Activated CD8-positive, alpha-beta memory T cell treated with anti-CD3 and anti-CD28 coated beads, Interleukin-2, amount 50 U/mL, for 48 hours (primary cell): ENCODE measurements at regions not wholly inside any gene's neighbourhood (a gene's known extent, or its start where the extent isn't known, plus 50 kb on each side); places are given as distances from the start of the nearest gene placed in this dataset.

Source experiments
- DNase-seq: peaks from one replicate; pipeline ENCODE4 v3.0.0-alpha.2; 2020

- peak; percentile 13 for DNase-seq
Measured at GRCh38 chr11:134583397-134583990, 171.5 kb upstream of the B3GAT1 start.

GRCh38 chr11:134582770-134583095 lies 170.7 kb upstream of the B3GAT1 start:
- peak; percentile 34 for DNase-seq

GRCh38 chr11:134581966-134582769 lies 170.1 kb upstream of the B3GAT1 start:
- DNase-seq, result peak; percentile 32

GRCh38 chr11:134581121-134581626 lies 169.1 kb upstream of the B3GAT1 start:
- peak; percentile 23 for DNase-seq

GRCh38 chr11:134580610-134580975 lies 168.6 kb upstream of the B3GAT1 start:
- peak; percentile 30 for DNase-seq

GRCh38 chr11:134579724-134580609 lies 167.9 kb upstream of the B3GAT1 start:
- DNase-seq, result peak; percentile 35

- peak; percentile 40 for DNase-seq
Measured at GRCh38 chr11:134578807-134579723, 167.0 kb upstream of the B3GAT1 start.

GRCh38 chr11:134577751-134578395 lies 165.8 kb upstream of the B3GAT1 start:
- DNase-seq, result no peak

- peak; percentile 17 for DNase-seq
Measured at GRCh38 chr11:134576721-134577171, 164.7 kb upstream of the B3GAT1 start.

- DNase-seq, result peak; percentile 7
Measured at GRCh38 chr11:134576286-134576685, 164.2 kb upstream of the B3GAT1 start.

- no peak for DNase-seq
Measured at GRCh38 chr11:134575504-134576230, 163.6 kb upstream of the B3GAT1 start.

- peak; percentile 17 for DNase-seq
Measured at GRCh38 chr11:134574947-134575346, 162.9 kb upstream of the B3GAT1 start.

- DNase-seq, result peak; percentile 34
Measured at GRCh38 chr11:134574425-134574824, 162.4 kb upstream of the B3GAT1 start.

- DNase-seq, result peak; percentile 22
Measured at GRCh38 chr11:134573857-134574256, 161.8 kb upstream of the B3GAT1 start.

- DNase-seq, result peak; percentile 20
Measured at GRCh38 chr11:134572741-134573675, 161.0 kb upstream of the B3GAT1 start.

- DNase-seq, result peak; percentile 32
Measured at GRCh38 chr11:134571301-134571700, 159.3 kb upstream of the B3GAT1 start.

GRCh38 chr11:134569195-134569594 lies 157.2 kb upstream of the B3GAT1 start:
- DNase-seq, result peak; percentile 2

- peak; percentile 3 for DNase-seq
Measured at GRCh38 chr11:134566311-134566710, 154.3 kb upstream of the B3GAT1 start.

GRCh38 chr11:134565343-134565891 lies 153.4 kb upstream of the B3GAT1 start:
- no peak for DNase-seq
